ENCODE measurements at regions not wholly inside any gene's neighbourhood (a gene's known extent, or its start where the extent isn't known, plus 50 kb on each side); places are given as distances from the start of the nearest gene placed in this dataset.

DNA sequence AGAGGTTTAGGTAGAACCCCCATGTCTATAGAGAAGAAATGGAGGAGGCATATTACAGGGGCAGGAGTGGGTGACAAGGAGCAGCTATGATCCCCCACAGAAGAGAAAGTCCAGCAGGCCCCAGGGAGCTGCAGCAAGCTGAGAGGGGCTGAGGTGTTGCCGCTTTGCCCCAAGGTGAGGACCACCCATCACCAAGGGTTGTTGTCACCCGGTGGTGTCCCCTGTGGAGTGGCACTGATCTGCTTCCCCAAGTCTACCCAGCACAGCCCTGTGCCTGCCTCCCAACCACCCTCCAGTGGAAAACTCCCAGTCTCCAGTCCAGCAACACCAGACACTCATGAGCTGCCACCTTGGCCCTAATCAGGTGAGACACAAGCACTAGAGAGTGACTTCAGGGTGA lies 149.3 kb upstream of the NOCT start:
- TF ChIP-seq, protein P1, sequence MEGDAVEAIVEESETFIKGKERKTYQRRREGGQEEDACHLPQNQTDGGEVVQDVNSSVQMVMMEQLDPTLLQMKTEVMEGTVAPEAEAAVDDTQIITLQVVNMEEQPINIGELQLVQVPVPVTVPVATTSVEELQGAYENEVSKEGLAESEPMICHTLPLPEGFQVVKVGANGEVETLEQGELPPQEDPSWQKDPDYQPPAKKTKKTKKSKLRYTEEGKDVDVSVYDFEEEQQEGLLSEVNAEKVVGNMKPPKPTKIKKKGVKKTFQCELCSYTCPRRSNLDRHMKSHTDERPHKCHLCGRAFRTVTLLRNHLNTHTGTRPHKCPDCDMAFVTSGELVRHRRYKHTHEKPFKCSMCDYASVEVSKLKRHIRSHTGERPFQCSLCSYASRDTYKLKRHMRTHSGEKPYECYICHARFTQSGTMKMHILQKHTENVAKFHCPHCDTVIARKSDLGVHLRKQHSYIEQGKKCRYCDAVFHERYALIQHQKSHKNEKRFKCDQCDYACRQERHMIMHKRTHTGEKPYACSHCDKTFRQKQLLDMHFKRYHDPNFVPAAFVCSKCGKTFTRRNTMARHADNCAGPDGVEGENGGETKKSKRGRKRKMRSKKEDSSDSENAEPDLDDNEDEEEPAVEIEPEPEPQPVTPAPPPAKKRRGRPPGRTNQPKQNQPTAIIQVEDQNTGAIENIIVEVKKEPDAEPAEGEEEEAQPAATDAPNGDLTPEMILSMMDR (IDR thresholded peaks at IDR 0.05), result no peak
- TF ChIP-seq EP300 (IDR thresholded peaks at IDR 0.05; ENCODE audit: low read depth) (no peak), POLR2A (IDR thresholded peaks at IDR 0.05) (no peak), POLR2AphosphoS5 (IDR thresholded peaks at IDR 0.05) (no peak)
